ENCODE measurements at regions not wholly inside any gene's neighbourhood (a gene's known extent, or its start where the extent isn't known, plus 50 kb on each side); places are given as distances from the start of the nearest gene placed in this dataset.

- DNase-seq (ENCODE audit: low read depth in 2 of 2) = no peak
Observed at GRCh38 chr5:135218790-135219568, 180.1 kb downstream of the MACROH2A1 start.

- DNase-seq (ENCODE audit: low read depth in 2 of 2) = no peak
Observed at GRCh38 chr5:135218486-135218755, 180.6 kb downstream of the MACROH2A1 start.

- DNase-seq (ENCODE audit: low read depth in 2 of 2) = no peak
Observed at GRCh38 chr5:135217669-135218485, 181.2 kb downstream of the MACROH2A1 start.

- no peak for DNase-seq (ENCODE audit: low read depth in 2 of 2)
Observed at GRCh38 chr5:135216471-135217343, 182.3 kb downstream of the MACROH2A1 start.

- DNase-seq (ENCODE audit: low read depth in 2 of 2) = no peak
Observed at GRCh38 chr5:135215617-135216470, 181.8 kb upstream of the PITX1 start.

- DNase-seq (ENCODE audit: low read depth in 2 of 2) = no peak
Observed at GRCh38 chr5:135214897-135215616, 181.0 kb upstream of the PITX1 start.

- DNase-seq (ENCODE audit: low read depth in 2 of 2) = no peak
Observed at GRCh38 chr5:135213466-135214239, 179.6 kb upstream of the PITX1 start.

- DNase-seq (ENCODE audit: low read depth in 2 of 2) = no peak
Observed at GRCh38 chr5:135213027-135213386, 179.0 kb upstream of the PITX1 start.

GRCh38 chr5:135212361-135213026, 178.5 kb upstream of the PITX1 start:
- DNase-seq (ENCODE audit: low read depth in 2 of 2) = no peak

GRCh38 chr5:135211791-135212190, 177.8 kb upstream of the PITX1 start:
- no peak for DNase-seq (ENCODE audit: low read depth in 2 of 2)

GRCh38 chr5:135211083-135211790, 177.2 kb upstream of the PITX1 start:
- no peak for DNase-seq (ENCODE audit: low read depth in 2 of 2)

- DNase-seq (ENCODE audit: low read depth in 2 of 2) = no peak
Observed at GRCh38 chr5:135210286-135211055, 176.4 kb upstream of the PITX1 start.

- peak; percentile 94 to 95 for DNase-seq (ENCODE audit: low read depth in 2 of 2)
Observed at GRCh38 chr5:135208903-135209721, 175.1 kb upstream of the PITX1 start.

- DNase-seq (ENCODE audit: low read depth in 2 of 2) = no peak
Observed at GRCh38 chr5:135208555-135208902, 174.5 kb upstream of the PITX1 start.

GRCh38 chr5:135207866-135208265, 173.8 kb upstream of the PITX1 start:
- DNase-seq (ENCODE audit: low read depth in 2 of 2) = no peak

GRCh38 chr5:135206862-135207261, 172.8 kb upstream of the PITX1 start:
- DNase-seq (ENCODE audit: low read depth in 2 of 2) = no peak

GRCh38 chr5:135205632-135206349, 171.8 kb upstream of the PITX1 start:
- peak; percentile 91 to 93 for DNase-seq (ENCODE audit: low read depth in 2 of 2)
